ENCODE measurements at regions not wholly inside any gene's neighbourhood (a gene's known extent, or its start where the extent isn't known, plus 50 kb on each side); places are given as distances from the start of the nearest gene placed in this dataset.

DNA sequence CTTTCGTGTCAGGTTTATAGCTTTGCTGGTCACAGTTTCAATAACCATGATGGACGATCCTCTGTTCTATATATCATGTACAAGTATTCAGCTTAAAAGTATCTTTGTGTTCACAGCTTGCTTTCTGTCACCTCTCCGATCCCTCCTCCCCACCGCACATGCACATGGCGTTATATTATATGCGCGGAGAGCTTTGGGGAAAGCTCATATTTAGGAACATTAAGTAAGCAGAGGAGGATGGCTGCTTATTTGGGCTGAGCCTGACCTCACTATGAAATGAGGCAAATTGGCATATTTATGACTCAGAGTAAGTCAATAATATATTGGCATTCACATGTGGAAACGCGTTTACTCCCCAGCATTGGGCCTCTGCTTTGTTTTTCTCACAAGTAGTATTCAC is 360.5 kb downstream of the HLX start:
- TF ChIP-seq, protein P1, sequence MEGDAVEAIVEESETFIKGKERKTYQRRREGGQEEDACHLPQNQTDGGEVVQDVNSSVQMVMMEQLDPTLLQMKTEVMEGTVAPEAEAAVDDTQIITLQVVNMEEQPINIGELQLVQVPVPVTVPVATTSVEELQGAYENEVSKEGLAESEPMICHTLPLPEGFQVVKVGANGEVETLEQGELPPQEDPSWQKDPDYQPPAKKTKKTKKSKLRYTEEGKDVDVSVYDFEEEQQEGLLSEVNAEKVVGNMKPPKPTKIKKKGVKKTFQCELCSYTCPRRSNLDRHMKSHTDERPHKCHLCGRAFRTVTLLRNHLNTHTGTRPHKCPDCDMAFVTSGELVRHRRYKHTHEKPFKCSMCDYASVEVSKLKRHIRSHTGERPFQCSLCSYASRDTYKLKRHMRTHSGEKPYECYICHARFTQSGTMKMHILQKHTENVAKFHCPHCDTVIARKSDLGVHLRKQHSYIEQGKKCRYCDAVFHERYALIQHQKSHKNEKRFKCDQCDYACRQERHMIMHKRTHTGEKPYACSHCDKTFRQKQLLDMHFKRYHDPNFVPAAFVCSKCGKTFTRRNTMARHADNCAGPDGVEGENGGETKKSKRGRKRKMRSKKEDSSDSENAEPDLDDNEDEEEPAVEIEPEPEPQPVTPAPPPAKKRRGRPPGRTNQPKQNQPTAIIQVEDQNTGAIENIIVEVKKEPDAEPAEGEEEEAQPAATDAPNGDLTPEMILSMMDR (conservative IDR thresholded peaks at IDR 0.05 in 1 of 2, IDR thresholded peaks at IDR 0.05 in 1 of 2; ENCODE audit: low read depth in 1 of 2, low read length in 2 of 2): no peak
- TF ChIP-seq EZH2 (IDR thresholded peaks at IDR 0.05; ENCODE audit: low read length, missing control alignments): no peak
